H1 (cell line): ENCODE measurements at regions not wholly inside any gene's neighbourhood (a gene's known extent, or its start where the extent isn't known, plus 50 kb on each side); places are given as distances from the start of the nearest gene placed in this dataset.

Experiments
- CTCF ChIA-PET: fragments of 300-600 bp; sonication (Branson Sonifier 250); formaldehyde crosslinking; loops from one replicate; lab custom pipeline; 2021; ENCODE audit not compliant: partially characterized antibody; lab: Charles Lee
- POLR2A ChIA-PET: fragments of 300-600 bp; sonication (Branson Sonifier 250); formaldehyde crosslinking; loops from one replicate; lab custom pipeline; 2021; ENCODE audit warnings: inconsistent platforms; ENCODE audit not compliant: partially characterized antibody; lab: Charles Lee
- DNase-seq, 2 experiments: peaks; one replicate each; pipeline versions ENCODE4 v3.0.0 to v3.0.0-alpha.2; 2010 to 2022; ENCODE audit warnings: low spot score in 2 of 2, low read depth in 1 of 2, mixed read lengths in 1 of 2
- FAIRE-seq: peaks from 2 replicates; lab custom pipeline; 2011; peaks lifted over from hg19 to GRCh38; lab: Jason Lieb, UNC
- H2AFZ ChIP-seq: 2 replicates; pipeline ENCODE4 v1.8.1; 2012; ENCODE audit warnings: low read length, inconsistent platforms
- H2AK5ac ChIP-seq: 2 replicates; pipeline ENCODE4 v1.6.1; 2013; ENCODE audit warnings: low read depth, low read length
- H2BK120ac ChIP-seq: replicated peaks from 2 replicates; pipeline ENCODE3; 2013; ENCODE audit warnings: low read depth, low read length, inconsistent platforms
- H2BK12ac ChIP-seq: 2 replicates; pipeline ENCODE4 v1.6.1; 2013; ENCODE audit warnings: low read depth, low read length
- H2BK15ac ChIP-seq: 2 replicates; pipeline ENCODE4 v1.6.1; 2013; ENCODE audit warnings: low read length
- H2BK20ac ChIP-seq: 2 replicates; pipeline ENCODE4 v1.6.1; 2013; ENCODE audit warnings: low read length
- H2BK5ac ChIP-seq: 2 replicates; pipeline ENCODE4 v1.6.1; 2013; ENCODE audit warnings: low read depth, low read length
- H3K14ac ChIP-seq: 2 replicates; pipeline ENCODE4 v1.6.1; 2013; ENCODE audit warnings: inconsistent platforms; ENCODE audit not compliant: insufficient read length
- H3K18ac ChIP-seq: 2 replicates; pipeline ENCODE4 v1.6.1; 2013; ENCODE audit warnings: low read length; ENCODE audit errors: extremely low read depth
- H3K23ac ChIP-seq: 2 replicates; pipeline ENCODE4 v1.6.1; 2013; ENCODE audit warnings: inconsistent platforms; ENCODE audit not compliant: insufficient read length
- H3K23me2 ChIP-seq: 2 replicates; pipeline ENCODE4 v1.6.1; 2013; ENCODE audit warnings: low read depth, low read length
- H3K27ac ChIP-seq: 2 replicates; pipeline ENCODE4 v1.6.1; 2011; ENCODE audit warnings: low read depth, low read length, inconsistent platforms
- H3K27me3 ChIP-seq, 4 experiments: replicated peaks in 1 of 4; 1 replicate in 1 of 4; 2 replicates in 3 of 4; pipeline versions ENCODE4 v1.6.1 to v1.8.1; 2011 to 2013; ENCODE audit warnings: low read length in 3 of 4, mild to moderate bottlenecking in 3 of 4, inconsistent platforms in 2 of 4, mixed read lengths in 2 of 4, moderate library complexity in 1 of 4; ENCODE audit not compliant: control insufficient read depth in 3 of 4, insufficient read depth in 3 of 4; ENCODE audit errors: extremely low read depth in 1 of 4
- H3K36me3 ChIP-seq, 4 experiments: 2 replicates each; pipeline versions ENCODE4 v1.6.1 to v1.8.1; 2011 to 2013; ENCODE audit warnings: mild to moderate bottlenecking in 4 of 4, low read length in 3 of 4, moderate library complexity in 2 of 4, control low read depth in 1 of 4, inconsistent platforms in 1 of 4; ENCODE audit not compliant: insufficient read depth in 4 of 4, control insufficient read depth in 2 of 4
- H3K4ac ChIP-seq: replicated peaks from 2 replicates; pipeline ENCODE3; 2013; ENCODE audit warnings: low read length, low read depth, mixed read lengths, inconsistent platforms; ENCODE audit not compliant: insufficient read length
- H3K4me1 ChIP-seq, 4 experiments: replicated peaks in 1 of 4; 1 replicate in 1 of 4; 2 replicates in 3 of 4; pipeline versions ENCODE4 v1.6.1 to v1.8.1; 2011 to 2013; ENCODE audit warnings: low read length in 3 of 4, inconsistent platforms in 2 of 4, mixed read lengths in 1 of 4; ENCODE audit not compliant: insufficient read depth in 4 of 4, control insufficient read depth in 3 of 4
- H3K4me2 ChIP-seq, 2 experiments: 2 replicates each; pipeline versions ENCODE4 v1.6.1 to v1.8.1; 2011 to 2013; ENCODE audit warnings: low read depth in 2 of 2, low read length in 2 of 2, control low read depth in 1 of 2, inconsistent platforms in 1 of 2, mild to moderate bottlenecking in 1 of 2; ENCODE audit not compliant: insufficient read depth in 1 of 2
- H3K4me3 ChIP-seq, 4 experiments: fragments of 200-600, 300-600 bp in 1 of 4; sonication (generic), shearing (Covaris generic), sonication (Bioruptor Twin) in 1 of 4; 2 replicates each; pipeline versions ENCODE4 v1.5.1 to v1.8.1; 2011 to 2016; ENCODE audit warnings: low read length in 4 of 4, low read depth in 3 of 4, control low read depth in 2 of 4, inconsistent platforms in 2 of 4, mild to moderate bottlenecking in 2 of 4, mixed read lengths in 1 of 4, moderate library complexity in 1 of 4; ENCODE audit not compliant: insufficient read depth in 2 of 4; ENCODE audit errors: extremely low read depth in 1 of 4
- H3K56ac ChIP-seq: replicated peaks from 2 replicates; pipeline ENCODE3; 2013; ENCODE audit warnings: low read depth, mild to moderate bottlenecking, mixed read lengths, low read length, inconsistent platforms; ENCODE audit not compliant: insufficient read length
- H3K79me1 ChIP-seq: 2 replicates; pipeline ENCODE4 v1.6.1; 2013; ENCODE audit warnings: low read depth, low read length, control low read depth
- H3K79me2 ChIP-seq, 2 experiments: 2 replicates each; pipeline versions ENCODE4 v1.6.1 to v1.8.1; 2012 to 2013; ENCODE audit warnings: low read length in 2 of 2, mild to moderate bottlenecking in 2 of 2, inconsistent platforms in 1 of 2; ENCODE audit not compliant: insufficient read depth in 2 of 2, control insufficient read depth in 1 of 2
- H3K9ac ChIP-seq, 4 experiments: replicated peaks in 1 of 4; 1 replicate in 1 of 4; 2 replicates in 3 of 4; pipeline versions ENCODE4 v1.6.1 to v1.8.1; 2011 to 2013; ENCODE audit warnings: low read depth in 3 of 4, low read length in 3 of 4, control low read depth in 2 of 4, mild to moderate bottlenecking in 2 of 4, moderate library complexity in 2 of 4, inconsistent platforms in 1 of 4; ENCODE audit errors: extremely low read depth in 1 of 4
- H3K9me3 ChIP-seq, 2 experiments: 2 replicates each; pipeline versions ENCODE4 v1.6.1 to v1.8.1; 2012 to 2013; ENCODE audit warnings: mild to moderate bottlenecking in 2 of 2, moderate library complexity in 2 of 2, control low read depth in 1 of 2, inconsistent platforms in 1 of 2, low read depth in 1 of 2, low read length in 1 of 2, mixed read lengths in 1 of 2; ENCODE audit not compliant: insufficient read depth in 2 of 2
- H4K20me1 ChIP-seq, 2 experiments: replicated peaks in 1 of 2; 2 replicates each; pipeline versions ENCODE3 to v1.8.1; 2011 to 2013; ENCODE audit warnings: inconsistent platforms in 2 of 2, low read length in 2 of 2, mild to moderate bottlenecking in 1 of 2; ENCODE audit not compliant: insufficient read depth in 2 of 2, control insufficient read depth in 1 of 2
- H4K5ac ChIP-seq: 2 replicates; pipeline ENCODE4 v1.6.1; 2013; ENCODE audit warnings: low read length, low read depth, mixed read lengths, inconsistent platforms; ENCODE audit not compliant: insufficient read length
- H4K8ac ChIP-seq: 2 replicates; pipeline ENCODE4 v1.8.0; 2013; ENCODE audit warnings: mild to moderate bottlenecking, moderate library complexity, low read length, inconsistent platforms; ENCODE audit not compliant: insufficient read depth; ENCODE audit errors: extremely low read depth
- H4K91ac ChIP-seq: replicated peaks from 2 replicates; pipeline ENCODE3; 2013; ENCODE audit warnings: low read length, mixed read lengths, inconsistent platforms; ENCODE audit not compliant: insufficient read length
- CBX5 ChIP-seq: fragments of 300-800, 300-1000 bp; sonication (generic); IDR thresholded peaks from 2 replicates; pipeline ENCODE4 v1.7.1; 2016; ENCODE audit warnings: antibody characterized with exemption, low read length, low read depth
- CBX8 ChIP-seq: fragments of 300-800, 300-1000 bp; sonication (generic); IDR thresholded peaks from 2 replicates; pipeline ENCODE4 v1.7.1; 2016; ENCODE audit warnings: low read depth, low read length, borderline replicate concordance
- CHD1 ChIP-seq: IDR thresholded peaks from 2 replicates; pipeline ENCODE4 v1.6.1; 2012; ENCODE audit warnings: low read depth, low read length, improper control_type of control experiment
- GABPA ChIP-seq: IDR thresholded peaks from 2 replicates; pipeline ENCODE4 v1.6.1; 2011; ENCODE audit warnings: mild to moderate bottlenecking, low read length, moderate library complexity, borderline replicate concordance; ENCODE audit not compliant: insufficient read depth
- KDM1A ChIP-seq: fragments of 200-600, 300-600 bp; sonication (generic); IDR thresholded peaks from 2 replicates; pipeline ENCODE4 v1.7.1; 2016; ENCODE audit warnings: mild to moderate bottlenecking, low read length, borderline replicate concordance
- KDM4A ChIP-seq: IDR thresholded peaks from one replicate; pipeline ENCODE4 v1.7.1; 2012; ENCODE audit warnings: low read depth, mild to moderate bottlenecking, moderate library complexity, low read length, inconsistent platforms; ENCODE audit not compliant: severe bottlenecking
- MAX ChIP-seq: IDR thresholded peaks from 2 replicates; pipeline ENCODE4 v1.6.1; 2012; ENCODE audit warnings: inconsistent platforms
- NANOG ChIP-seq: IDR thresholded peaks from 2 replicates; pipeline ENCODE4 v1.6.1; 2011; ENCODE audit warnings: low read length, low read depth, mild to moderate bottlenecking, inconsistent platforms; ENCODE audit not compliant: insufficient read depth, poor library complexity, severe bottlenecking
- NRF1 ChIP-seq: IDR thresholded peaks from 2 replicates; pipeline ENCODE4 v1.6.1; 2011; ENCODE audit warnings: mild to moderate bottlenecking, low read depth, low read length, improper control_type of control experiment
- RAD21 ChIP-seq, 2 experiments: IDR thresholded peaks in 1 of 2; conservative IDR thresholded peaks in 1 of 2; 2 replicates each; pipeline ENCODE4 v1.6.1; 2011; ENCODE audit warnings: low read depth in 2 of 2, low read length in 2 of 2, improper control_type of control experiment in 1 of 2, inconsistent platforms in 1 of 2, mild to moderate bottlenecking in 1 of 2, moderate library complexity in 1 of 2
- SAP30 ChIP-seq: fragments of 300-600 bp; sonication (generic); IDR thresholded peaks from 2 replicates; pipeline ENCODE4 v1.7.1; 2012; ENCODE audit warnings: low read length, moderate library complexity, mild to moderate bottlenecking, inconsistent platforms; ENCODE audit not compliant: insufficient read depth, insufficient replicate concordance
- SIN3A ChIP-seq, 2 experiments: IDR thresholded peaks in 1 of 2; conservative IDR thresholded peaks in 1 of 2; 2 replicates each; pipeline ENCODE4 v1.6.1; 2011 to 2012; ENCODE audit warnings: low read length in 2 of 2, improper control_type of control experiment in 1 of 2, low read depth in 1 of 2, mild to moderate bottlenecking in 1 of 2
- SUZ12 ChIP-seq: fragments of 200-600 bp; sonication (generic); IDR thresholded peaks from 2 replicates; pipeline ENCODE4 v1.6.1; 2012; ENCODE audit warnings: mild to moderate bottlenecking, inconsistent platforms, low read length, moderate library complexity, mixed read lengths
- WGBS, 2 experiments: shearing (Covaris generic) in 1 of 2; methylation state at CpG; one replicate each; pipeline versions ENCODE4 v1.1.6 to v1.1.7; 2013 to 2015; ENCODE audit warnings: low lambda C conversion rate in 2 of 2, mixed read lengths in 2 of 2, inconsistent platforms in 1 of 2, low coverage in 1 of 2, missing lambda C conversion rate in 1 of 2; ENCODE audit not compliant: insufficient replicate concordance in 2 of 2, insufficient coverage in 1 of 2, insufficient read length in 1 of 2; ENCODE audit errors: extremely low coverage in 1 of 2, missing lambda C conversion rate in 1 of 2; 5-methylcytosine and 5-hydroxymethylcytosine counted together

GRCh38 chr3:13195374-13195773, 122.1 kb upstream of the IQSEC1 start:
- Histone ChIP-seq H2AK5ac (no peak overlapping the region), H4K8ac (no peak overlapping the region), H2BK120ac (no peak overlapping the region), H3K9ac (no peak overlapping the region), H3K79me1 (no peaks in the 10 kb centered on the region), H2BK5ac (no peak overlapping the region), H3K4me3 (no peak overlapping the region), H3K23ac (no peak overlapping the region), H3K23me2 (peaks cover 5% of the 10 kb centered on the region; the same call in 1 of the 2 replicates), H4K20me1 (peaks cover 0 to 4% of the 10 kb centered on the region in 2 experiments), H4K5ac (no peak overlapping the region), H3K79me2 (no peaks in the 10 kb centered on the region), H3K18ac (no peak overlapping the region), H3K4me1 (peaks cover 0 to 9% (median 2%) of the 10 kb centered on the region in 4 experiments; a peak in 5 of 7 replicates), H3K14ac (no peak overlapping the region), H3K4me2 (no peak overlapping the region), H3K56ac (no peak overlapping the region), H3K27me3 (no peaks in the 10 kb centered on the region), H2BK15ac (no peak overlapping the region), H3K9me3 (no peaks in the 10 kb centered on the region), H4K91ac (no peak overlapping the region), H3K27ac (no peak overlapping the region), H2BK12ac (no peak overlapping the region), H2AFZ (no peak overlapping the region), H3K36me3 (no peaks in the 10 kb centered on the region), H3K4ac (no peak overlapping the region), H2BK20ac (no peak overlapping the region)
- no peak for DNase-seq
- no peak for FAIRE-seq
- CTCF ChIA-PET, result interaction anchor here (0.8 to 4.9 kb wide), 6 partner anchors 11 to 221 kb away, joined by 3 to 32 read pairs (median 6); no protein-coding TSS in a partner anchor
- WGBS, 2 experiments, result 89% methylated on average over 6 of the region's 6 CpGs; no CpG with 5 or more reads in 1 of the 2 experiments
- POLR2A ChIA-PET, result no interaction called here
- TF ChIP-seq NRF1 (no peak), SAP30 (no peak), SUZ12 (no peak), CBX5 (no peak), CBX8 (no peak), MAX (no peak), KDM4A (no peak), KDM1A (no peak), SIN3A (conservative IDR thresholded peaks at IDR 0.05 in 1 of 2, IDR thresholded peaks at IDR 0.05 in 1 of 2; ENCODE audit: low read depth in 1 of 2, low read length in 2 of 2) (no peak), GABPA (no peak), NANOG (no peak), CHD1 (no peak), RAD21 (IDR thresholded peaks at IDR 0.05 in 1 of 2, conservative IDR thresholded peaks at IDR 0.05 in 1 of 2; ENCODE audit: low read depth in 2 of 2, low read length in 2 of 2) (no peak)
